ENCODE measurements at regions not wholly inside any gene's neighbourhood (a gene's known extent, or its start where the extent isn't known, plus 50 kb on each side); places are given as distances from the start of the nearest gene placed in this dataset.
"Not testable (repeated sequence)": the region's sequence is repeated elsewhere in the genome, so short reads cannot be mapped to it uniquely, and the experiment has no call there.

GRCh38 chr15:34528055-34528754 is 55.2 kb downstream of the GOLGA8B start:
- DNase-seq, result not testable (repeated sequence)

- not testable (repeated sequence) for DNase-seq
Measured at GRCh38 chr15:34527641-34528040, 55.8 kb downstream of the GOLGA8B start.

GRCh38 chr15:34523849-34524248 is 59.6 kb downstream of the GOLGA8B start:
- not testable (repeated sequence) for DNase-seq

- DNase-seq, result not testable (repeated sequence)
Measured at GRCh38 chr15:34522601-34523000, 60.9 kb downstream of the GOLGA8B start.

- DNase-seq, result not testable (repeated sequence)
Measured at GRCh38 chr15:34521802-34522485, 61.5 kb downstream of the GOLGA8B start.

- no peak for DNase-seq
Measured at GRCh38 chr15:34520566-34520965, 62.9 kb downstream of the GOLGA8B start.

- DNase-seq, result not testable (repeated sequence)
Measured at GRCh38 chr15:34520010-34520409, 63.4 kb downstream of the GOLGA8B start.

- DNase-seq, result peak; percentile 21
Measured at GRCh38 chr15:34514251-34514670, 69.2 kb downstream of the GOLGA8B start.

GRCh38 chr15:34512628-34513027 is 70.8 kb downstream of the GOLGA8B start:
- no peak for DNase-seq

- no peak for DNase-seq
Measured at GRCh38 chr15:34501131-34501530, 63.5 kb upstream of the GOLGA8A start.

- DNase-seq, result no peak
Measured at GRCh38 chr15:34496207-34496995, 58.8 kb upstream of the GOLGA8A start.

- not testable (repeated sequence) for DNase-seq
Measured at GRCh38 chr15:34495707-34496106, 58.1 kb upstream of the GOLGA8A start.

- no peak for DNase-seq
Measured at GRCh38 chr15:34494084-34494399, 56.4 kb upstream of the GOLGA8A start.

- no peak for DNase-seq
Measured at GRCh38 chr15:34493001-34493400, 55.4 kb upstream of the GOLGA8A start.

GRCh38 chr15:34491488-34491887 is 53.9 kb upstream of the GOLGA8A start:
- not testable (repeated sequence) for DNase-seq

- DNase-seq, result no peak
Measured at GRCh38 chr15:34490417-34491193, 53.0 kb upstream of the GOLGA8A start.

GRCh38 chr15:34488973-34489959 is 51.7 kb upstream of the GOLGA8A start:
- DNase-seq, result not testable (repeated sequence)

Data from dermis blood vessel endothelial cell (primary cell).